ENCODE measurements at regions not wholly inside any gene's neighbourhood (a gene's known extent, or its start where the extent isn't known, plus 50 kb on each side); places are given as distances from the start of the nearest gene placed in this dataset.

GRCh38 chr11:127080735-127081134 lies 80.2 kb upstream of the KIRREL3 start:
- TF ChIP-seq POLR2A (IDR thresholded peaks at IDR 0.05; ENCODE audit: low read depth, low read length) (no peak), POLR2AphosphoS5 (IDR thresholded peaks at IDR 0.05; ENCODE audit: insufficient read depth, low read depth, low read length) (no peak), EZH2 (IDR thresholded peaks at IDR 0.05; ENCODE audit: borderline replicate concordance, low read depth, low read length, severe bottlenecking) (no peak), MYC (IDR thresholded peaks at IDR 0.05; ENCODE audit: low read depth, low read length) (no peak), FOS (IDR thresholded peaks at IDR 0.05; ENCODE audit: borderline replicate concordance, insufficient read depth, low read length) (no peak), JUN (IDR thresholded peaks at IDR 0.05; ENCODE audit: borderline replicate concordance, insufficient read depth, insufficient read length, low read depth) (no peak), GATA2 (IDR thresholded peaks at IDR 0.05; ENCODE audit: insufficient read depth, insufficient read length, low read depth, low read length) (no peak)
- TF ChIP-seq, protein P1, sequence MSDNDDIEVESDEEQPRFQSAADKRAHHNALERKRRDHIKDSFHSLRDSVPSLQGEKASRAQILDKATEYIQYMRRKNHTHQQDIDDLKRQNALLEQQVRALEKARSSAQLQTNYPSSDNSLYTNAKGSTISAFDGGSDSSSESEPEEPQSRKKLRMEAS (IDR thresholded peaks at IDR 0.05; ENCODE audit: insufficient read depth, insufficient read length): no peak
- TF ChIP-seq, protein P2, sequence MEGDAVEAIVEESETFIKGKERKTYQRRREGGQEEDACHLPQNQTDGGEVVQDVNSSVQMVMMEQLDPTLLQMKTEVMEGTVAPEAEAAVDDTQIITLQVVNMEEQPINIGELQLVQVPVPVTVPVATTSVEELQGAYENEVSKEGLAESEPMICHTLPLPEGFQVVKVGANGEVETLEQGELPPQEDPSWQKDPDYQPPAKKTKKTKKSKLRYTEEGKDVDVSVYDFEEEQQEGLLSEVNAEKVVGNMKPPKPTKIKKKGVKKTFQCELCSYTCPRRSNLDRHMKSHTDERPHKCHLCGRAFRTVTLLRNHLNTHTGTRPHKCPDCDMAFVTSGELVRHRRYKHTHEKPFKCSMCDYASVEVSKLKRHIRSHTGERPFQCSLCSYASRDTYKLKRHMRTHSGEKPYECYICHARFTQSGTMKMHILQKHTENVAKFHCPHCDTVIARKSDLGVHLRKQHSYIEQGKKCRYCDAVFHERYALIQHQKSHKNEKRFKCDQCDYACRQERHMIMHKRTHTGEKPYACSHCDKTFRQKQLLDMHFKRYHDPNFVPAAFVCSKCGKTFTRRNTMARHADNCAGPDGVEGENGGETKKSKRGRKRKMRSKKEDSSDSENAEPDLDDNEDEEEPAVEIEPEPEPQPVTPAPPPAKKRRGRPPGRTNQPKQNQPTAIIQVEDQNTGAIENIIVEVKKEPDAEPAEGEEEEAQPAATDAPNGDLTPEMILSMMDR (IDR thresholded peaks at IDR 0.05; ENCODE audit: extremely low read depth in 1 of 2, insufficient read depth in 1 of 2, low read depth in 1 of 2, low read length in 2 of 2): no peak
- Histone ChIP-seq H3K4me3 (replicated peaks in 1 of 3; ENCODE audit: insufficient read depth in 1 of 3, low read depth in 1 of 3, low read length in 3 of 3) (no peak overlapping the region), H3K4me2 (ENCODE audit: insufficient read depth, low read length) (no peak overlapping the region), H3K79me2 (ENCODE audit: control insufficient read depth, insufficient read depth, low read length) (no peaks in the 10 kb centered on the region), H3K27ac (ENCODE audit: insufficient read depth, low read depth, low read length) (no peak overlapping the region), H2AFZ (ENCODE audit: low read depth, low read length) (no peak overlapping the region), H3K9ac (replicated peaks; ENCODE audit: extremely low read depth, insufficient read depth, low read length) (no peak overlapping the region), H3K9me1 (replicated peaks; ENCODE audit: control insufficient read depth, extremely low read depth, insufficient read depth, low read length) (no peaks in the 10 kb centered on the region), H3K27me3 (ENCODE audit: control insufficient read depth in 2 of 2, insufficient read depth in 2 of 2, low read length in 2 of 2) (no peaks in the 10 kb centered on the region), H4K20me1 (replicated peaks; ENCODE audit: control insufficient read depth, extremely low read depth, insufficient read depth, low read length) (no peaks in the 10 kb centered on the region), H3K4me1 (ENCODE audit: control insufficient read depth, extremely low read depth, insufficient read depth, low read length) (no peaks in the 10 kb centered on the region), H3K36me3 (ENCODE audit: control insufficient read depth in 2 of 2, extremely low read depth in 1 of 2, insufficient read depth in 2 of 2, low read length in 2 of 2) (no peaks in the 10 kb centered on the region), H3K9me3 (replicated peaks; ENCODE audit: control insufficient read depth, insufficient read depth, low read length) (peaks cover 1% of the 10 kb centered on the region)
- no TSS peak for BruUV-seq (replicated peaks)
- ChIA-PET CTCF (no interaction called here), POLR2A (no interaction called here)
- DNase-seq (ENCODE audit: low read depth, low spot score): no peak
- dilution Hi-C loops (cut with MboI; ENCODE audit: extremely low pct_ligation_motif_present, low sequenced_read_pairs): no loop called here
- FAIRE-seq: no peak
- intact Hi-C loops (cut with micrococcal nuclease): no loop called here

Data from endothelial cell of umbilical vein (primary cell).